GM21381 (cell line): ENCODE measurements at regions not wholly inside any gene's neighbourhood (a gene's known extent, or its start where the extent isn't known, plus 50 kb on each side); places are given as distances from the start of the nearest gene placed in this dataset.
"Not testable (repeated sequence)": the region's sequence is repeated elsewhere in the genome, so short reads cannot be mapped to it uniquely, and the experiment has no call there.

Experiments
- ATAC-seq: cut with Tn5 transposase; IDR thresholded peaks from one replicate; pipeline ENCODE4 v1.9.1; 2021; ENCODE audit warnings: mild to moderate bottlenecking, moderate library complexity; ENCODE audit not compliant: unreplicated experiment

DNA sequence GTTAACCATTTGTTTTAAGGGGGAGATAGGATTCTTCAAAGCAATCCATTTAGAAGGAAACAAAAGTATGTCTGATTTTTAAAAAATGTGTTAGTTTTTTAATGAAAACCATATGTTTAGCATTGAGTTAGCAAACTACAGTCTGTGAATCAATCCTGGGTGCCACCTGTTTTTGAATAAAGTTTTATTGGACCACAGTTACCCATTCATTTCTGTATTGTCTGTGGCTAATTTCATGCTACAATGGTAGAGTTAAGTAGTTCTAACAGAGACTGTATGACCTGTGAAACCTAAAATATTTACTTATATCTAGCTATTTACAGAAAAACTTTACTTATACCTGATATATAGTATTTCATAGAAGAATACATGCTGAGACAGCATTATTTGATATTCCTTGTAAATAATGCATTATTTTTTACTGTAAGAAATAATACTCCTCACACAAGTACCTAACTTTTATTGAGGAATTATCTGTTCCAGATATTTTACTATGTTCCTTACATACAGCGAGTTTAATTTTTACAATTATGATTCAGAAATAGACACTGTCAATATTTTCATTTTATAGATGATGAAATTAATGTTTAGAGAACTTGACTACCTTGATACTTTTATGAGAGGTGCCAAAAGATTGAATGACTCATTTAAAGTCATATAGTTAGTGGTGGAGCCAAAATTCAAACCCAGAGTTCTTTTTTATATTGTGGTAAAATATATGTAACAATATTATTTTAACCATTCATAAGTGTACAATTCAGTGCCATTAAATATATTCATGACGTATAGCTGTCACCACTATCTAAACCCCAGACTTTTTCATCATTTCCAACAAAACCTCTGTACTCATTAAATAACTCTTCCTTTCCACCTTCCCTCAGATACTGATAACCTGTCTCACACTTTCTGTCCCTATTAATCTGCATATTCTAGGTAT lies 122.0 kb downstream of the GLUD2 start:
- no peak for ATAC-seq

GRCh38 chrX:121172703-121173102 lies 125.3 kb downstream of the GLUD2 start:
- no peak for ATAC-seq

GRCh38 chrX:121179972-121180371 lies 132.6 kb downstream of the GLUD2 start:
- ATAC-seq: no peak

DNA sequence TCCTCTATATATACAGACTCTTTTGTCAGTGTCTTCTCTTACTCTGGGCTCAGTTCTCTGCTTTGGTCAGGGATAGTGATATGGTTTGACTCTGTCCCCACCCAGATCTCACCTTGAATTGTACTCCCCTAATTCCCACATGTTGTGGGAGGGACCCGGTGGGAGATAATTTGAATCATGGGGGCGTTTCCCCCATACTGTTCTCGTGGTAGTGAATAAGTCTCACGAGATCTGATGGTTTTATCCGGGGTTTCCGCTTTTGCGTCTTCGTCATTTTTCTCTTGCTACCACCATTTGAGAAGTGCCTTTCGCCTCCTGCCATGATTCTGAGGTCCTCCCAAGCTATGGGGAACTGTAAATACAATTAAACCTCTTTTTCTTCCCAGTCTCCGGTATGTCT lies 144.4 kb downstream of the GLUD2 start:
- no peak for ATAC-seq

DNA sequence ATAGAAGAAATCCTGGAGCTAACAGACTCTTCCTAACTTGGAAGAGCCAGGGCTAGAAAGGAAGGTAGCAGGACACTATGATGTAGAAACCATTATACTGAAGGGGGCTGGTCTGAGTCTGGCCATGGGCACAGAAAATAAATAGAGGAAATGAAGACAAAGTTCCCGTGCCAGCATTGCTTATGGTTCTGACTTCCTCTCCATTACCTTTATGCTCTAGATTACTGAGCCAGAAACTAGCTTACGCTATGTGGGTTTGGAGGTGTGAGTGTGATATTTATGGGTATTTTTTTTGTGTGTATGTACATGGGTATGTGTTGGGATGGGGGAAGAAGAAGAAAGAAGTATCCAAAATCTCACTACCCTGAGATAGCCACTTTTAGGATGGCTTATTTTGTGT lies 148.3 kb downstream of the GLUD2 start:
- no peak for ATAC-seq

DNA sequence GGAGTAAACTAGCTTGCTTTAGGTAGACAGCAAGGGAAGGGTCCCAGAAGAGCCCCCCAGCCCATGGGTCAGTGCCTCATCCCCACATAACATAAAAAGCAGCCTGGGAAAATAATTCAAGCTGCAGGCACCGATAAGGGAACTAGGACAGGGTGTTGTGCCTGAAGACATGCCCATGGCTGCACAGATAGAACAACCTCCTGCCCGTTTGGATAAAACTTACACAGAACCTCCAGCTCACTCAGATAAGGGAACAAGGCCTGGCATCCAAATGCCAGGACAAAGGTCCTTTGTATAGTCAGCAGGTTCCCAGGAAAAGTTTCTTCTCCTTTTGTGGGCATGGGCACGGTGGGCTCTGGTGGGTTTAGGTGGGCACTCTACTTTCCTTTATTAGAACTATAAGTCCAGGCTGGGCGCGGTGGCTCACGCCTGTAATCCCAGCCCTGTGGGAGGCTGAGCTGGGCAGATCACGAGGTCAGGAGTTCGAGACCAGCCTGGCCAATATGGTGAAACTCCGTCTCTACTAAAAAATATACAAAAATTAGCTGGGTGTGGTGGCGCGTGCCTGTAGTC lies 149.5 kb downstream of the GLUD2 start:
- not testable (repeated sequence) for ATAC-seq

- ATAC-seq: no peak
Observed at GRCh38 chrX:121208563-121208962, 161.2 kb downstream of the GLUD2 start.

DNA sequence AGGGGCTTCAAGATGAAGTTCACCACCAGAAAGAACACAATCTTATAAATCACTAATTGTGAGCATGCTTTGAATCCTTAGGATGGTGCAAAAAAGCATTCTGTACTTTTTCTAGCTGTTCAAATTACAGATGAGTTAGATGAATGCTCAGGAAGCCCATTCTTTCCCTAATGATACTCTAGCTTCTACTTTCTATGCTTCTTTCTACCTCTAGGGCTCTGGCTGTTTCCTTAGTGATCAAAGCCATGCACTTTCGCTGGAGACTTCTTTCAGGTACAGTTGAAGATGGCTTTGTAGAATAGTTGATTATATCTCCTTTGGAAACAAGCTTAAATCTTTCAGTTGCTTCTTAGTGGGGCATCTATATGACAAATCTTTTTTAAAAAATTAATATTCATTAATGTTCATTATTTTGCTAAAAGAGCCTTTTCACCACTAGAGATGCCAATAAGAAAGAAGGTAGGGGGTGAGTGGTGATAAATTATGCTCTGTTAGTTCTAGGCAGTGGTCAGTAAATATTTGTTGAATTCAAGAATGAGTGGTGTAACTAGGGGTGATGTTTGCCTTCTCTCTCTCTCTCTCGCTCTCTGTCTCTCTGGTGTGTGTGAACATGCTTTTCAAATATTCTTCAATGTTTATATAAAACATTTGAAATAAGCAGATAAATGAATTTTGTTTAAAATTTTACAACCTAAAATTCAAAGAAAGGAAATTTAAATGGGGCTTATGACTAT lies 169.4 kb downstream of the GLUD2 start:
- ATAC-seq: no peak

DNA sequence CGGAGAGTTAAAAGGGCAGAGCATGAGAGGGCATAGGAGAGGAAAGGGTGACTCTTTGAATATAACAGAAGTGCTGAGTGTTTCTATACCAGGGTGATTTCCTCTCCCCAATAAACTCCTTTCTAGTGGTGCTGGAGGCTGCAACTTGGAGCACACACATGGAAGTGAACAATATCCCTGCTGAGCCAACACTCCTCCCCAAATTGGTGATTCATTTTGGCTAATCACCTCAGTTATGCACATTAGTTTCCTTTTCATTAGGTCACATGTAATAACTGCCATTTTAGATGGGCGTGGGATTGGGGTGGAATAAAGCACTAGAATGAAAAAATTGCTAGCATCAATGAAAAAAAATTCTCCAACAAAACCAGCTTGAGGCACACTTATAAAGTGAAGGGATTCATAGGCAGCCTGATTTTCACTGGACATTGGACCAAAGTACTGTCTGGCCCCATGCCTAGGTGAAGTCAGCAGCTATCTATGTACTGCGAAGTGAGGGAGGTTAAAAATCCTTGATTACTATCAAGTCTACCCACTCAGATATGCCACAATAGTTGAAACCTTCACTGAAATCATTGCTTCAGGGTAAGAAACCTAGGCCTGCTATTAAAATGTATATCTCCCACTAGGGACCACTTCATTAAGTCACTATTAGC lies 174.0 kb downstream of the GLUD2 start:
- ATAC-seq: no peak

DNA sequence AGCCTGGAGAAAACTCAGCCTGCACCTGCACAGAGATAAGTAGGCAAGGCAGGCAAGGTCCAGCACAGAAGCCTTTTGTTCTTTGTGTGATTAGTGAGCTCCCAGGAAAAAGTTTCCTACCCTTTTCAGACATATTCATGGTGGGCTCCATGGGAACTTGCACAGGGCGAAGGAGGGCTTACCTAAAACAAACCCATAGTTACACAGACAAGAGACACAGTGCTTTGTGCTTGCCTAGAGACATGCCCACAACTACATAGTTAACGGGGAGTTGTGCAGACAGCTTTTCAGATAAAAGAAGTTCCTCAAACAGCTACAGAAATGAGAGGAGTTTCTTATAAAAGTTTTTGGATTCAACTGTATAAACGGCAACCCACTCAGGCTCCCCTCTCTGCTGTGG lies 180.5 kb downstream of the GLUD2 start:
- no peak for ATAC-seq

- no peak for ATAC-seq
Observed at GRCh38 chrX:121231566-121232358, 184.4 kb downstream of the GLUD2 start.

DNA sequence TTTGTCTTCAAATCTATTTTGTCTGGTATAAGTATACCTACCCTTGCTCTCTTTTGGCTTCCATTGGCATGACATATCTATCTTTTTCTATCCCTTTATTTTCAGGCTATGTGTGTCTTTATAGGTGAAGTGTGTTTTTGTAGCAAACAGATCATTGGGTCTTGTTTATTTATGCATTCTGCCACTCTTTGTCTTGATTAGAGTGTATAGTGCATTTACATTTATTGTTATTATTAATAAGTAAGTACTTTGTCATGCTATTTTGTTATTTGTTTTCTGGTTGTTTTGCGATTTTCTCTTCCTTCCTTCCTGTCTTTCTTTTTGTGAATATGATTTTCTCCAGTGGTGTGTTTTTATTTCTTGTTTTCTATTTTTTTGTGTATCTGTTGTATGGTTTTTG lies 188.6 kb downstream of the GLUD2 start:
- ATAC-seq: no peak

- no peak for ATAC-seq
Observed at GRCh38 chrX:121238093-121238492, 190.7 kb downstream of the GLUD2 start.

DNA sequence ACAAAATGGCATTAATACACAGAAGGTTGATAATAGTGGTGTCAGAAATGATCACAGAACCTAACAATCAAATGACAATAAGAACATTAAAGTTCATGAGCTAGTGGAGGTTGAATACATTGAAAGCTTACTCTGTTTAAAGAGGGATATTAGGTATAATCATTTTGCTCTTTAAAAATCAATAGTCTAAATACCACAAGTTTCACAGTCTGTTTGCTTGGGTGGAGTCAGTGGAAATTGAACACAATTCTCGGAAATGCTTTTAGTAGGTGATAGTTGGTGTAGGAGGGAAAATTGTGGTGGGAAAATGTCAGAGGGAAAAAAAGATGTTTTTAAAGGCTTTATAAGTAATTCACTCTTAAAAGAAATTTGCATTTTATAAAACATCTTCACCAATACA lies 197.1 kb downstream of the GLUD2 start:
- no peak for ATAC-seq

DNA sequence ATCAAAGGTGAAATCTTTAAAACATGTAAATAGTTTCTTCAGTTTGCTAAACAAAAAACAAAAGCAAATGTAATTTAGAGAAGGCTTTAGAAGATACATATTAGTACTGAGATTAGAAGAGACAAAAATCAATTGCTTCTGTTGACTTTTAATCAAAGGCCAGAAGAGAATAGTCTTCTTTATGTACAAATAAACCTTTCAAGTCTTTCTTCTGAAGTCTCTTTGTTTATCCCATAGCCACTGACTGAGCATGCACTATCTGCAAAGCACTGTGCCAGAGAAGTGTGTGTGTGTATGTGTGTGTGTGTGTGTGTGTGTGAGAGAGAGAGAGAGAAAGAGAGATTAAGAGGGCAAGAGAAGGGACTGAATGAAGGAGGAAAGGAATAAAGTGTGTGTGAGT lies 198.4 kb downstream of the GLUD2 start:
- ATAC-seq: no peak

DNA sequence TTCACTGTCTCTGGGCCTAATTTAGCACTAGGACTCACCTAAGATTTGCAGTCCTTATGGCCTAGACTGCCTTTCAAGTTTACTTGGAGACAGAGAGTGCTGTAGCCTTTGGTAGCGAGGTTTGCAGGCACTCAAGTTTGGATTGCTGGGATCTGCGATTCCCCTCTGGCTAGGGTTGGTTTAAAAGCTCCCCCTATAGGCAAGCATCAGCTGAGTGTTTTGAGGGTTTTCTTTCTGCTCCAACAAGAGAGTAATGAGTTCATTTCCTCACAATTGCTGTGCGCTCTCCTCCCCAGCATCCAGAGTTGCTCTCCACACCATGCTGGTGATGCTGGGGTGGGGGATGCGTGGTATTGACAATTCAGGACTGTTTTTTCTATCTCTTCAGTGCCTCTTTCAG lies 206.9 kb downstream of the GLUD2 start:
- ATAC-seq: no peak

GRCh38 chrX:121256647-121257046 lies 209.2 kb downstream of the GLUD2 start:
- no peak for ATAC-seq

DNA sequence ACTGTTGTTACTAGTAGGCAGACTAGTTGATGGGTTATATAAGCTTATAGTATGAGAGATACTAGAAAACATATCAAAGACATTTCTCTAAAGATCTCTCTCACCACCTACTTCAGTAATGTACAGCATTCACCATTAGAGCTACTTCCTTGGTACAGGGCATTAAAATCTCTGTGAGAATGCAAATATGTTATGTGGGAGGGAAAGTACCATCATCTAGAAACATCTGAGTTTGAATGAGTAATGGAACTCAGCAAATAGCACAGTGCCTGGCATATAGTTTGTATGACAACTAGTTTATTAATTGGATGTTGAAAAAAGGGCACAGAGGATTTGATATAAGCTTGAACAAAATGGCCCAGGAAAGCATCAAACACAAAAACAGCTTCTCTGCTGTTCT lies 211.1 kb downstream of the GLUD2 start:
- ATAC-seq: no peak

- no peak for ATAC-seq
Observed at GRCh38 chrX:121259170-121259569, 211.8 kb downstream of the GLUD2 start.

GRCh38 chrX:121260596-121261240 lies 213.3 kb downstream of the GLUD2 start:
- ATAC-seq: no peak
